Mesenchymal stem cell (in vitro differentiated cells and primary cell): ENCODE measurements at regions not wholly inside any gene's neighbourhood (a gene's known extent, or its start where the extent isn't known, plus 50 kb on each side); places are given as distances from the start of the nearest gene placed in this dataset.

Experiments used
- DNase-seq: peaks from one replicate; pipeline ENCODE4 v3.0.0-alpha.2; 2013
- H2AFZ ChIP-seq: one replicate; pipeline ENCODE4 v1.6.1; 2013; ENCODE audit warnings: low read depth, mild to moderate bottlenecking, control low read depth, inconsistent platforms, low read length, moderate library complexity
- H2AK5ac ChIP-seq: 2 replicates; pipeline ENCODE4 v1.6.1; 2013; ENCODE audit warnings: low read length, moderate library complexity, mild to moderate bottlenecking, inconsistent platforms; ENCODE audit not compliant: severe bottlenecking
- H2BK120ac ChIP-seq: one replicate; pipeline ENCODE4 v1.6.1; 2013; ENCODE audit warnings: low read depth, mild to moderate bottlenecking, inconsistent platforms, low read length, moderate library complexity
- H2BK12ac ChIP-seq, 2 experiments: one replicate each; pipeline ENCODE4 v1.6.1; 2013; ENCODE audit warnings: inconsistent platforms in 2 of 2, low read length in 2 of 2, mild to moderate bottlenecking in 2 of 2, moderate library complexity in 2 of 2, control low read depth in 1 of 2
- H2BK15ac ChIP-seq: one replicate; pipeline ENCODE4 v1.6.1; 2013; ENCODE audit warnings: mild to moderate bottlenecking, low read depth, inconsistent platforms; ENCODE audit not compliant: poor library complexity, severe bottlenecking
- H2BK5ac ChIP-seq: 2 replicates; pipeline ENCODE4 v1.6.1; 2013; ENCODE audit warnings: low read depth, mild to moderate bottlenecking, low read length, control low read depth, inconsistent platforms; ENCODE audit not compliant: poor library complexity, severe bottlenecking
- H3K14ac ChIP-seq, 2 experiments: one replicate each; pipeline ENCODE4 v1.6.1; 2013; ENCODE audit warnings: inconsistent platforms in 2 of 2, low read length in 2 of 2, control low read depth in 1 of 2, mild to moderate bottlenecking in 1 of 2, moderate library complexity in 1 of 2
- H3K18ac ChIP-seq, 2 experiments: one replicate each; pipeline ENCODE4 v1.6.1; 2013; ENCODE audit warnings: inconsistent platforms in 2 of 2, low read length in 2 of 2, control low read depth in 1 of 2, low read depth in 1 of 2, mild to moderate bottlenecking in 1 of 2
- H3K23ac ChIP-seq, 2 experiments: one replicate each; pipeline ENCODE4 v1.6.1; 2013; ENCODE audit warnings: inconsistent platforms in 2 of 2, low read length in 2 of 2, mild to moderate bottlenecking in 2 of 2, moderate library complexity in 2 of 2, control low read depth in 1 of 2
- H3K27ac ChIP-seq: 2 replicates; pipeline ENCODE4 v1.5.1; 2013; ENCODE audit warnings: mild to moderate bottlenecking, moderate library complexity, low read length, control low read depth, inconsistent platforms; ENCODE audit not compliant: poor library complexity, severe bottlenecking
- H3K27me3 ChIP-seq, 2 experiments: 2 replicates each; pipeline versions ENCODE4 v1.6.1 to v1.7.0; 2013; ENCODE audit warnings: low read length in 2 of 2, mild to moderate bottlenecking in 2 of 2, moderate library complexity in 2 of 2, control low read depth in 1 of 2, inconsistent platforms in 1 of 2; ENCODE audit not compliant: control insufficient read depth in 1 of 2, insufficient read depth in 1 of 2
- H3K36me3 ChIP-seq, 2 experiments: 2 replicates each; pipeline versions ENCODE4 v1.6.1 to v1.7.0; 2013; ENCODE audit warnings: low read length in 2 of 2, control low read depth in 1 of 2, inconsistent platforms in 1 of 2, low read depth in 1 of 2, mild to moderate bottlenecking in 1 of 2; ENCODE audit not compliant: insufficient read depth in 2 of 2, control insufficient read depth in 1 of 2
- H3K4ac ChIP-seq, 2 experiments: one replicate each; pipeline ENCODE4 v1.6.1; 2013; ENCODE audit warnings: inconsistent platforms in 2 of 2, low read length in 2 of 2, mild to moderate bottlenecking in 2 of 2, moderate library complexity in 2 of 2, control low read depth in 1 of 2, low read depth in 1 of 2
- H3K4me1 ChIP-seq: 2 replicates; pipeline ENCODE4 v1.6.1; 2013; ENCODE audit warnings: low read depth, low read length, control low read depth; ENCODE audit not compliant: control insufficient read depth, insufficient read depth
- H3K4me2 ChIP-seq: 2 replicates; pipeline ENCODE4 v1.6.1; 2013; ENCODE audit warnings: low read length, mild to moderate bottlenecking, inconsistent platforms; ENCODE audit not compliant: poor library complexity, severe bottlenecking
- H3K4me3 ChIP-seq, 2 experiments: 2 replicates each; pipeline versions ENCODE4 v1.5.1 to v1.7.0; 2013; ENCODE audit warnings: low read length in 2 of 2, mild to moderate bottlenecking in 2 of 2, control low read depth in 1 of 2, low read depth in 1 of 2; ENCODE audit not compliant: insufficient read depth in 1 of 2
- H3K79me1 ChIP-seq: replicated peaks from 2 replicates; pipeline ENCODE4 v1.6.1; 2013; ENCODE audit warnings: mild to moderate bottlenecking, control low read depth, low read length, inconsistent platforms; ENCODE audit not compliant: poor library complexity, severe bottlenecking
- H3K9ac ChIP-seq: 2 replicates; pipeline ENCODE4 v1.7.0; 2013; ENCODE audit warnings: mild to moderate bottlenecking, low read length, moderate library complexity
- H3K9me3 ChIP-seq: 2 replicates; pipeline ENCODE4 v1.7.0; 2013; ENCODE audit warnings: mild to moderate bottlenecking, low read length; ENCODE audit not compliant: control insufficient read depth
- H4K8ac ChIP-seq: one replicate; pipeline ENCODE4 v1.6.1; 2013; ENCODE audit warnings: inconsistent platforms, mild to moderate bottlenecking, low read length, moderate library complexity
- H4K91ac ChIP-seq: one replicate; pipeline ENCODE4 v1.6.1; 2013; ENCODE audit warnings: mild to moderate bottlenecking, low read length, inconsistent platforms
- WGBS: methylation state at CpG from one replicate; pipeline ENCODE4 v1.1.7; 2013; ENCODE audit warnings: mixed read lengths; 5-methylcytosine and 5-hydroxymethylcytosine counted together

DNA sequence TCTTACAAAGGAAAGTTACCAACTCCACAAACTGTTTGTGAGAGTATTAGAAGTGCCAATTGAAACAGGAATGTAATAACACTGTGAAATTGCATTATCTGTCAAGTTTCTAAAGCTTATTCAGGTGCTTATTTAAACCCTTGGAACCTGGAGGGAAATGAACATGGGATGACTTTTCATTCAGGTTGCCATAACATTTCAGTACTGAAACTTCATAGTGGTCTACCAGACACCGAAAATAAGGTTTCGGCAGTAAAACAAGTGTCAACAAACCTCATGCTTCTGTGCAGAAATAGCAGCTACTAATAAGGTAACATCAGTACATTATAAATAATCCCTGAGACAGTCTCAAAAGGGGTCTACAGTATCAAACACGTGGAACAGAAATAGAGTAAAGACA, 890.7 kb upstream of the INTU start:
- Histone ChIP-seq H3K4me2 (no peak overlapping the region), H3K27ac (no peak overlapping the region), H3K4ac (no peak overlapping the region), H4K8ac (no peak overlapping the region), H3K36me3 (no peaks in the 10 kb centered on the region), H2AFZ (no peak overlapping the region), H3K18ac (no peak overlapping the region), H2BK15ac (no peak overlapping the region), H2BK12ac (no peak overlapping the region), H3K14ac (no peak overlapping the region), H2BK120ac (no peak overlapping the region), H3K23ac (no peak overlapping the region), H2AK5ac (no peak overlapping the region), H4K91ac (no peak overlapping the region), H3K9ac (no peak overlapping the region), H2BK5ac (no peak overlapping the region), H3K79me1 (no peaks in the 10 kb centered on the region), H3K27me3 (no peaks in the 10 kb centered on the region), H3K9me3 (peaks cover 10% of the 10 kb centered on the region), H3K4me3 (no peak overlapping the region), H3K4me1 (no peaks in the 10 kb centered on the region)
- WGBS = 92% methylated on average over 3 of the region's 3 CpGs
- no peak for DNase-seq

DNA sequence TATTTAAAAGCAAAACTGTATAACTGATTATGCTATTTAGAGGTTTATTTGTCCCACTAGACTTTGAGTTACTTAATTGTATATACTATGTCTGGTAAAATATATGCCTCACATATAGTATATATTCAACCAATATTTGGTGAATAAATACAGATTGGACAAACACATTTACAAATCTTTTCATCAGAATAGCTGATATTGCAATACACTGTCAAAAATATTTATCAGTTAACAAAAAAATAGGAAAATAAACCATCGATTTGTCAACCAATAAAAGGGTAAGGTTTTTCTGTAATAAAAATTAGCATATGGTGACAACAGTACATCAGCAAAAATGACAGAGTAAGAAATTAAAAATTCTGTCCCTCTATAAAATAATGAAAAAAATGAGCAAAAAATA, 889.9 kb upstream of the INTU start:
- H2BK5ac ChIP-seq = no peak overlapping the region
- no peaks in the 10 kb centered on the region for H3K79me1 ChIP-seq
- peaks cover 10% of the 10 kb centered on the region for H3K9me3 ChIP-seq
- no CpG with 5 or more reads among the region's 1 CpG for WGBS
- H3K36me3 ChIP-seq = no peaks in the 10 kb centered on the region
- H2BK12ac ChIP-seq = no peak overlapping the region
- H4K8ac ChIP-seq = no peak overlapping the region
- H3K4me1 ChIP-seq = no peaks in the 10 kb centered on the region
- H3K23ac ChIP-seq = no peak overlapping the region
- H3K4me3 ChIP-seq = no peak overlapping the region
- no peak overlapping the region for H3K4ac ChIP-seq
- no peak overlapping the region for H3K18ac ChIP-seq
- no peak overlapping the region for H3K4me2 ChIP-seq
- H2AFZ ChIP-seq = no peak overlapping the region
- no peaks in the 10 kb centered on the region for H3K27me3 ChIP-seq
- no peak overlapping the region for H3K14ac ChIP-seq
- no peak for DNase-seq
- H2AK5ac ChIP-seq = no peak overlapping the region
- no peak overlapping the region for H3K27ac ChIP-seq
- H2BK120ac ChIP-seq = no peak overlapping the region
- H3K9ac ChIP-seq = no peak overlapping the region
- H2BK15ac ChIP-seq = no peak overlapping the region
- no peak overlapping the region for H4K91ac ChIP-seq

DNA sequence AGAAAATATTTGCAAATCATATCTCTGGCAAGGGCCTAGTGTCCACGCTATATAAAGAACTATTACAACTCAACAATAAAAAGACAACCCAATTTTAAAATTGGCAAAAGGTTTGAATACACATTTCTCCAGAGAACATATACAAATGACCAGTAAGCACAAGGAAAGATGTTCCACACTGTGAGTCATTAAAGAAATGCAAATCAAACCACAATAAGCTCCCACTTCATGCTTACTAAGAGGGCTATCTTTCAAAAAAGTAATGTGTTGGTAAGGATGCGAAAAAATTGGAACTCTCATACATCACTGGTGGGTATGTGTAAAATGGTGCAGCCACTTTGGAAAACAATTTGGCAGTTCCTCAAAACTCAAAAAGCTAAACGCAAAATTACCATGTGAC, 884.0 kb upstream of the INTU start:
- no peak overlapping the region for H2BK15ac ChIP-seq
- no peaks in the 10 kb centered on the region for H3K79me1 ChIP-seq
- H3K14ac ChIP-seq = no peak overlapping the region
- no peaks in the 10 kb centered on the region for H3K27me3 ChIP-seq
- H4K8ac ChIP-seq = no peak overlapping the region
- no peak overlapping the region for H3K4ac ChIP-seq
- H2BK12ac ChIP-seq = no peak overlapping the region
- no peak overlapping the region for H3K4me2 ChIP-seq
- no peak overlapping the region for H3K23ac ChIP-seq
- no peak overlapping the region for H3K9ac ChIP-seq
- no peak overlapping the region for H2AFZ ChIP-seq
- H3K27ac ChIP-seq = no peak overlapping the region
- H3K18ac ChIP-seq = no peak overlapping the region
- no peaks in the 10 kb centered on the region for H3K4me1 ChIP-seq
- no peak overlapping the region for H2BK120ac ChIP-seq
- no peak overlapping the region for H3K4me3 ChIP-seq
- no peak overlapping the region for H2BK5ac ChIP-seq
- H3K9me3 ChIP-seq = peaks cover 10% of the 10 kb centered on the region
- no peaks in the 10 kb centered on the region for H3K36me3 ChIP-seq
- 60% methylated on average over 2 of the region's 3 CpGs for WGBS
- no peak overlapping the region for H2AK5ac ChIP-seq
- DNase-seq = peak; percentile 27
- H4K91ac ChIP-seq = no peak overlapping the region

DNA sequence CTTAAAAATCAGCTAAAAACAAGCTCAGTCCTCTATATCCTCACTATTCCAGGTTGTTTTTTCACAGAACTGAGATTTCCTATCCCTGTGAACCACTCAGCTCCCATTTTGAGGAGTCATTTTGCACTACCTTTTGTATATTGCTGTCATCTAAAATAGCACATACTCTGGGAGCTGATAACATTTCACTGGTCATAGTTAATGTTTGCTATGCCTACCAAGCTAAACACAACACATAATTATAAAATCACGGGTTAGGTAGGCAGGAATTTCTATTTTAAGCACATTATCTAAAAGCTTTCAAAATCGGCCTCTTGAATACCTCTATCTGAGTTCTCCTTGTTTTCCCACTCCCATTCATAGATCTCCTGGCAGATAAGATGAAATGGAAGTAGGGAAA, 882.0 kb upstream of the INTU start:
- Histone ChIP-seq H3K4ac (no peak overlapping the region), H3K14ac (no peak overlapping the region), H3K18ac (no peak overlapping the region), H2AFZ (no peak overlapping the region), H2BK12ac (no peak overlapping the region), H4K8ac (no peak overlapping the region), H2BK120ac (no peak overlapping the region), H3K79me1 (no peaks in the 10 kb centered on the region), H3K9ac (no peak overlapping the region), H3K9me3 (peaks cover 7% of the 10 kb centered on the region), H2BK15ac (no peak overlapping the region), H3K36me3 (no peaks in the 10 kb centered on the region), H3K27ac (no peak overlapping the region), H3K4me1 (no peaks in the 10 kb centered on the region), H4K91ac (no peak overlapping the region), H3K23ac (no peak overlapping the region), H3K4me2 (no peak overlapping the region), H3K4me3 (no peak overlapping the region), H2AK5ac (no peak overlapping the region), H3K27me3 (no peaks in the 10 kb centered on the region), H2BK5ac (no peak overlapping the region)
- no CpG with 5 or more reads among the region's 2 CpGs for WGBS
- DNase-seq = no peak
